GM19452 (cell line): ENCODE measurements at regions not wholly inside any gene's neighbourhood (a gene's known extent, or its start where the extent isn't known, plus 50 kb on each side); places are given as distances from the start of the nearest gene placed in this dataset.
"Not testable (repeated sequence)": the region's sequence is repeated elsewhere in the genome, so short reads cannot be mapped to it uniquely, and the experiment has no call there.

Experiments used
- ATAC-seq: cut with Tn5 transposase; IDR thresholded peaks from one replicate; pipeline ENCODE4 v1.9.1; 2021; ENCODE audit not compliant: unreplicated experiment

GRCh38 chr16:62404842-62405611 lies 368.8 kb upstream of the CDH8 start:
- no peak for ATAC-seq

GRCh38 chr16:62392698-62393097 lies 356.5 kb upstream of the CDH8 start:
- no peak for ATAC-seq

- ATAC-seq: no peak
Measured at GRCh38 chr16:62391940-62392339, 355.7 kb upstream of the CDH8 start.

- ATAC-seq: no peak
Measured at GRCh38 chr16:62391134-62391533, 354.9 kb upstream of the CDH8 start.

- no peak for ATAC-seq
Measured at GRCh38 chr16:62390214-62390613, 354.0 kb upstream of the CDH8 start.

GRCh38 chr16:62386411-62386810 lies 350.2 kb upstream of the CDH8 start:
- ATAC-seq: no peak

- ATAC-seq: no peak
Measured at GRCh38 chr16:62383941-62384340, 347.7 kb upstream of the CDH8 start.

DNA sequence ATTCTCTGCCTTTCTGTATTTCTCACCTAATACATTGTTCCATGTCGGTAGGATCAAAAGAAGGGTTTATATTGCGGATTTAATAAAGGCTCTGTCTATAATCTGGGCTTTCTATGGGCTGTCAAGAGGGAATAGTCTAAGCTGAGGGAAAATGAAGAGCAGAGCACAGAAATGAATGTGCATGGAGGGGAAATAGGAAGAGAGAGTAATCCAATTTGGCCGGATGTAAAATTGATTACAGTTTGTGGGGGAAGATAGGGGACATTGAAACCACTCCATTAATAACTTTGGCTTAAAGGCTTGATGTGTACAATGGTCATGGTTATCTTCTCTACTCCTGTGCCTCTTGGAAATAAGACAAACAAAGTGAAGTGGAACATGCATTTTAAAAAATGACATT lies 334.2 kb upstream of the CDH8 start:
- no peak for ATAC-seq

- ATAC-seq: no peak
Measured at GRCh38 chr16:62363501-62363900, 327.3 kb upstream of the CDH8 start.

GRCh38 chr16:62353355-62353754 lies 317.1 kb upstream of the CDH8 start:
- no peak for ATAC-seq

GRCh38 chr16:62342216-62342615 lies 306.0 kb upstream of the CDH8 start:
- ATAC-seq: no peak

- ATAC-seq: no peak
Measured at GRCh38 chr16:62335356-62335755, 299.1 kb upstream of the CDH8 start.

DNA sequence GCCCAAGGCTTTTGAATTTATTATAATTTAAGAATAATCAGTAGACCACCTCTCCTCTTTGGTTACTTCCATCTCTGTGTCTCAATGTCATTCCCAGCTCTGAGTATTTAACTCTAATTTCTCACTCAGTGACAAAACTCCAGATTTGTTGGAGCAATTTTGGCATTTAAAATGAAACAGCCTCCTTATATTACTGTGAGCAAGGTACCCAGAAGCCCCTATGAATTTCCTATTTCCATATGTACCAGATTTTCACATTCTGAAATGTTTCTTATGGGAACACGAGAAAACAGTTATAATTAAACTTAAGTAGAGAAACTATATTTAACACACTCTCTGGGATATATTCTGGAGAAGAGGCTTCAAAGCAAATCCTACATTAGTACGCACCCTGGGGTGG lies 285.4 kb upstream of the CDH8 start:
- ATAC-seq: no peak

DNA sequence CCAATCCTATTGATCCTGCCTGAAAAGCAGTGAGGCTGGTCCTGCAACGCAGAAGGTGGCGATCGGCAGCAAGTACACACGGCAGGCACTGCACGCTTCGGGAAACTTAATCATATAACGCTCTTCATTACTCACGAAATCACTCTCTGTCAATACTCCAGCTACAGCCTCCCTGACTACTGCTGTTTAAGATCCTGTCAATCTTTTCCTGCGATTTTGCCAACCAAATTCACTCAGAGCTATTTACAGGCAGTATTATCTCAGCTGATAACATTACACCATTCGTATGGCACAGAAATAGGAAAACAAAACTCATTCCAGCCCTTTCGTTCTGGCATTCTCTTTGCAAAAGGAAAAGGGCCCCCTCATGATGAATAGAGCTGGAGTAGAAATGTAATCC lies 262.4 kb upstream of the CDH8 start:
- no peak for ATAC-seq

DNA sequence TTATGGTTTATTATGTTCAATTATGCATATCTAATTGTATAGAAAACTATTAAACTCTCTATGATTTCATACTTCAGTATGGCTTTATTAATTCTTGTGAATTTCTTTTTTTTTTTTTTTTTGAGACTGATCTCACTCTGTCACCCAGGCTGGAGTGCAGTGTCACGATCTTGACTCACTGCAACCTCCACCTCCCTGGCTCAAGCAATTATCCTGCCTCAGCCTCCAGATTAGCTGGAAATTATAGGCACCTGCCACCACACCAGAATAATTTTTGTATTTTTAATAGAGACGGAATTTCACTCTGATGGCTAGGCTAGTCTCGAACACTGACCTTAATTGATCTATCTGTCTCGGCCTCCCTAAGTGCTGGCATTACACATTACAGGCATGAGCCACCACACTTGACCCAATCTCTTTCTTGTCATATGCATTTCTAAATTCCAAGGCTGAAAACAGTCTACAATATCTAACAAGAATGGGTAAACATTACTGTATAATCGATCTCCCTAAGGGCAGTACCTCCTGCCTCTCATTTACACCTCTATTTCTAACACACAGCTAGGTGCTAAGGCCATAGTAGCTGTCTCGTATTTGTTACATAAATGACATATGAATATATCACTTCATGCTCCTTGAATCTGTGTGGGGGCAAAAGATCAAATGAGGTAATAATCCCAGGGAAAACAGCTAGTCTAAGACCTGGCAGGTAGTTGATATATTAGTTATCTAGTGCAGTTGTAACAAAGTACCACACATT lies 258.2 kb upstream of the CDH8 start:
- no peak for ATAC-seq

- no peak for ATAC-seq
Measured at GRCh38 chr16:62288990-62289629, 252.9 kb upstream of the CDH8 start.

GRCh38 chr16:62280506-62280905 lies 244.3 kb upstream of the CDH8 start:
- ATAC-seq: no peak

DNA sequence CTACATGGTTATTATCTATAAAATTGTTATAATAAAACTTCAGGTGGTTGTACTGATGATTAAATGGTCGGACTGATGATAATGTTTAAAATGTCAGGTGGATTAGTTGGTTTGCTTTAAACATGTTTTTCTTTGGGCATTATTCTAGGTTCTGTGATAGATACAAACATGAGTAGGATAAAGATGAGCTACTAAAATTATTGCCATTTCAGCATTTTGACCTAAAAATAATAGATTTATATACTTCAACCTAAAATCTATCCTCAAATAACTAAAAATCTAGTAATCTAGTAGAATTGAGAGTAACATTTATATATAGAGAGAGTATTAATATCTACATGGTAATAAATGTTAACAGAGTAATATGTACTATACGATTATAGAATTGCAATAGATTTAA lies 241.7 kb upstream of the CDH8 start:
- no peak for ATAC-seq

GRCh38 chr16:62276637-62277036 lies 240.4 kb upstream of the CDH8 start:
- ATAC-seq: no peak

GRCh38 chr16:62272035-62272434 lies 235.8 kb upstream of the CDH8 start:
- no peak for ATAC-seq

GRCh38 chr16:62261760-62262159 lies 225.5 kb upstream of the CDH8 start:
- ATAC-seq: no peak

- ATAC-seq: not testable (repeated sequence)
Measured at GRCh38 chr16:62258931-62259435, 222.7 kb upstream of the CDH8 start.
